ENCODE measurements at regions not wholly inside any gene's neighbourhood (a gene's known extent, or its start where the extent isn't known, plus 50 kb on each side); places are given as distances from the start of the nearest gene placed in this dataset.

DNA sequence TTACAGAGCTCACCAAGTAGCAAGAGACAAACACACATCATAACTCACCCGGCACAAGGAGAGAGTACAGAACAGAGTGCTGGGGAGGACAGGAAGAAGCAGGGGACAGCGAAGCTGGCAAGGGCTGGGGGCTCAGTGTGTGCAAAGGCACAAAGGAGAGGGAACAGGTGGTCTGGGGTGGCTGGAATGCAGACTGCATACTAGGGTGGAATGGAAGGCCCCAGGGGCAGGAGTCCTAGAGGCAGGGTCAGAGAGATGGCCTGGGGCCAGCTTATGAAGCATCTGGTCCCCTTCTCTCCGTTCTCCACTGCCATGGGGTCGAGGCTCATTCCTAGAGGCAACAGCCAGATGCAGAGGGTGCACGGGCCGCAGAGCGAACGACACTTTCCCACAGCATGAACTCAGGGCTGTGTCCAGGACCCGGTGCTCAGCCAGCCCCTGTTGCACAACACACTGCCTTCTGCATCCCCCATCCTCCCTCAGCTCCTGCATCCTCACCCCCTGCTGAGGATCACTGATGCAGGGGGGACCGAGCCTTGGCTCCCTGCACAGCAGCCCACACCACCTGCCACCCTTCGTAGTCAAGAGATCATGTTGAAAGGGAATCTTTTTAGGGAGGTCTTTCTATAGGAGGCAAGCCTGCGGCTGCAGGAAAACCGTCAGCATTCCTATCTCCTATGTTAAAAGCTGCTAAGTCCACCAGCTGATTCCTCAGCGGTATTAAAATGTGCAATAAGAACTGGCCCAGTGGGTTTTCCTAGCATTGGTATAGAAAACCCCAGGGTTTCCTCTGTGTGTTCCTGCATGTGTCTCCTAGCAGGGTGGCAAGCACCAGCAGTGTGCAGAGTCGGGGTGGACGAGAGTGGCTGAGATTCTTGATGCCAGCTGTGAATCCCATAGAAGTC lies 293.5 kb downstream of the UACA start:
- TF ChIP-seq, protein P1, sequence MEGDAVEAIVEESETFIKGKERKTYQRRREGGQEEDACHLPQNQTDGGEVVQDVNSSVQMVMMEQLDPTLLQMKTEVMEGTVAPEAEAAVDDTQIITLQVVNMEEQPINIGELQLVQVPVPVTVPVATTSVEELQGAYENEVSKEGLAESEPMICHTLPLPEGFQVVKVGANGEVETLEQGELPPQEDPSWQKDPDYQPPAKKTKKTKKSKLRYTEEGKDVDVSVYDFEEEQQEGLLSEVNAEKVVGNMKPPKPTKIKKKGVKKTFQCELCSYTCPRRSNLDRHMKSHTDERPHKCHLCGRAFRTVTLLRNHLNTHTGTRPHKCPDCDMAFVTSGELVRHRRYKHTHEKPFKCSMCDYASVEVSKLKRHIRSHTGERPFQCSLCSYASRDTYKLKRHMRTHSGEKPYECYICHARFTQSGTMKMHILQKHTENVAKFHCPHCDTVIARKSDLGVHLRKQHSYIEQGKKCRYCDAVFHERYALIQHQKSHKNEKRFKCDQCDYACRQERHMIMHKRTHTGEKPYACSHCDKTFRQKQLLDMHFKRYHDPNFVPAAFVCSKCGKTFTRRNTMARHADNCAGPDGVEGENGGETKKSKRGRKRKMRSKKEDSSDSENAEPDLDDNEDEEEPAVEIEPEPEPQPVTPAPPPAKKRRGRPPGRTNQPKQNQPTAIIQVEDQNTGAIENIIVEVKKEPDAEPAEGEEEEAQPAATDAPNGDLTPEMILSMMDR (IDR thresholded peaks at IDR 0.05), result no peak
- TF ChIP-seq POLR2AphosphoS5 (IDR thresholded peaks at IDR 0.05), result no peak

All from prostate gland (tissue), 2 donors.